Keratinocyte (primary cell): ENCODE measurements at regions not wholly inside any gene's neighbourhood (a gene's known extent, or its start where the extent isn't known, plus 50 kb on each side); places are given as distances from the start of the nearest gene placed in this dataset.
A peak's percentile ranks its signal among the peaks of the same experiment; 100 is the strongest.

Experiments
- DNase-seq: peaks from one replicate; pipeline ENCODE4 v3.0.0-alpha.2; 2011; ENCODE audit warnings: low read depth, missing footprints, low spot score
- FAIRE-seq: peaks from 2 replicates; lab custom pipeline; 2011; peaks lifted over from hg19 to GRCh38; lab: Jason Lieb, UNC
- H2AFZ ChIP-seq: 2 replicates; pipeline ENCODE4 v1.6.0; 2012; ENCODE audit warnings: low read length, control low read depth, inconsistent platforms; ENCODE audit not compliant: control insufficient read depth
- H3K27ac ChIP-seq: 2 replicates; pipeline ENCODE4 v1.5.1; 2011; ENCODE audit warnings: low read length; ENCODE audit not compliant: control insufficient read depth, insufficient read depth
- H3K27me3 ChIP-seq: 3 replicates; pipeline ENCODE4 v1.6.0; 2011; ENCODE audit warnings: low read length; ENCODE audit not compliant: control insufficient read depth, insufficient read depth; ENCODE audit errors: extremely low read depth
- H3K36me3 ChIP-seq, 2 experiments: 2 replicates in 1 of 2; 3 replicates in 1 of 2; pipeline ENCODE4 v1.5.1; 2011; ENCODE audit warnings: low read length in 2 of 2, mild to moderate bottlenecking in 1 of 2; ENCODE audit not compliant: control insufficient read depth in 2 of 2, insufficient read depth in 2 of 2; ENCODE audit errors: extremely low read depth in 1 of 2
- H3K4me1 ChIP-seq: 3 replicates; pipeline ENCODE4 v1.5.1; 2011; ENCODE audit warnings: low read length; ENCODE audit not compliant: control insufficient read depth, insufficient read depth; ENCODE audit errors: extremely low read depth
- H3K4me2 ChIP-seq: 3 replicates; pipeline ENCODE4 v1.6.0; 2011; ENCODE audit warnings: low read depth, low read length; ENCODE audit not compliant: control insufficient read depth, insufficient read depth; ENCODE audit errors: extremely low read depth
- H3K4me3 ChIP-seq, 3 experiments: fragments of 200-600 bp in 1 of 3; sonication (generic) in 1 of 3; 2 replicates in 2 of 3; 3 replicates in 1 of 3; pipeline ENCODE4 v1.5.1; 2011 to 2016; ENCODE audit warnings: low read length in 3 of 3, mild to moderate bottlenecking in 3 of 3, control low read depth in 2 of 3, inconsistent platforms in 1 of 3, low read depth in 1 of 3, mixed read lengths in 1 of 3, mixed run types in 1 of 3, moderate library complexity in 1 of 3; ENCODE audit not compliant: control insufficient read depth in 2 of 3, insufficient read depth in 2 of 3; ENCODE audit errors: extremely low read depth in 1 of 3
- H3K79me2 ChIP-seq: 2 replicates; pipeline ENCODE4 v1.6.0; 2012; ENCODE audit warnings: low read length; ENCODE audit not compliant: control insufficient read depth, insufficient read depth
- H3K9ac ChIP-seq: 3 replicates; pipeline ENCODE4 v1.6.0; 2011; ENCODE audit warnings: low read length; ENCODE audit not compliant: control insufficient read depth, insufficient read depth; ENCODE audit errors: extremely low read depth
- H3K9me1 ChIP-seq: 3 replicates; pipeline ENCODE4 v1.6.0; 2011; ENCODE audit warnings: low read length; ENCODE audit not compliant: control insufficient read depth, insufficient read depth; ENCODE audit errors: extremely low read depth
- H3K9me3 ChIP-seq: 2 replicates; pipeline ENCODE4 v1.5.1; 2012; ENCODE audit warnings: low read depth, low read length; ENCODE audit not compliant: control insufficient read depth
- H4K20me1 ChIP-seq: 3 replicates; pipeline ENCODE4 v1.6.0; 2011; ENCODE audit warnings: low read length; ENCODE audit not compliant: control insufficient read depth, insufficient read depth; ENCODE audit errors: extremely low read depth
- EZH2 ChIP-seq: IDR thresholded peaks from one replicate; pipeline ENCODE4 v1.6.1; 2012; ENCODE audit warnings: inconsistent platforms, mild to moderate bottlenecking, low read length, moderate library complexity
- dilution Hi-C: fragments of 300-500 bp; cut with MboI; formaldehyde crosslinking; loops from one replicate; pipeline ENCODE4 v1.7.0; 2020; ENCODE audit warnings: low sequenced_read_pairs; ENCODE audit not compliant: extremely low pct_ligation_motif_present
- TF ChIP-seq, protein P1 (sequence below), 3 experiments: IDR thresholded peaks in 1 of 3; conservative IDR thresholded peaks in 1 of 3; optimal IDR thresholded peaks in 1 of 3; 2 replicates in 2 of 3; 3 replicates in 1 of 3; pipeline versions ENCODE3 to v1.5.1; 2011; ENCODE audit warnings: low read length in 3 of 3, mild to moderate bottlenecking in 3 of 3, moderate library complexity in 2 of 3, control low read depth in 1 of 3, inconsistent platforms in 1 of 3; ENCODE audit not compliant: insufficient read depth in 2 of 3; ENCODE audit errors: extremely low read depth in 1 of 3

DNA sequence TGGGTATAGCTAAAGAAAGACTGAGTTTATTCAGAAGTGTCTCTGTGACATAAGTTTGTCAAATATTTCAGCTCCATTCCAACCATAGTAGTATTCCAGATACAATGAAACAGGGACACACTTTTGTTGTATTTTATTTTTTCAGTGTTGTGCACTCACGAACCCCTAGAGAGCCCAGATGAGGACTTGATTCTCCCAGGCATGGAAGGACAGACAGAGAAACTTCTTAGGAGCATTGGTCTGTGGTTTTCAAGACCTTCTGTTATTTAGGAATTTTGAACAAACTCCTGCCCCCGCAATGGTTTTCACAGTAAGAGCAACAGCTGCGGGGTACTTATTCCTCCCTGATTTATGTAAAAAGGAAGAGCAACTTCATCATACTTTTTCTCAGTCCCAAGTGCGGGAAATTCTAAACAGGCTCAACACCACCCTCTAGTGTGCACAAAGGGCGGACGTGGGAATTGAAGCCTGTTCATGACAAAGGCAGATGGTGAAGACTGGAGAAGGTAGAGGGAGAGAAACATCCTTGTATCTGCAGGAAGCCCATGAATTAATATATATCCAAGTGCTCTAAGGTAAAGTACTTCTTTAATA is 147.6 kb downstream of the PAH start:
- H3K4me3 ChIP-seq = no peak overlapping the region
- no peaks in the 10 kb centered on the region for H3K79me2 ChIP-seq
- no peak for FAIRE-seq
- H3K9me1 ChIP-seq = no peaks in the 10 kb centered on the region
- H2AFZ ChIP-seq = no peak overlapping the region
- H3K36me3 ChIP-seq = no peaks in the 10 kb centered on the region
- H3K27me3 ChIP-seq = no peaks in the 10 kb centered on the region
- H3K4me2 ChIP-seq = no peak overlapping the region
- H3K9ac ChIP-seq = no peak overlapping the region
- no peak for DNase-seq
- H3K27ac ChIP-seq = no peak overlapping the region
- H4K20me1 ChIP-seq = no peaks in the 10 kb centered on the region
- dilution Hi-C loops = no loop called here
- no peaks in the 10 kb centered on the region for H3K4me1 ChIP-seq
- no peaks in the 10 kb centered on the region for H3K9me3 ChIP-seq
- TF ChIP-seq, protein P1, sequence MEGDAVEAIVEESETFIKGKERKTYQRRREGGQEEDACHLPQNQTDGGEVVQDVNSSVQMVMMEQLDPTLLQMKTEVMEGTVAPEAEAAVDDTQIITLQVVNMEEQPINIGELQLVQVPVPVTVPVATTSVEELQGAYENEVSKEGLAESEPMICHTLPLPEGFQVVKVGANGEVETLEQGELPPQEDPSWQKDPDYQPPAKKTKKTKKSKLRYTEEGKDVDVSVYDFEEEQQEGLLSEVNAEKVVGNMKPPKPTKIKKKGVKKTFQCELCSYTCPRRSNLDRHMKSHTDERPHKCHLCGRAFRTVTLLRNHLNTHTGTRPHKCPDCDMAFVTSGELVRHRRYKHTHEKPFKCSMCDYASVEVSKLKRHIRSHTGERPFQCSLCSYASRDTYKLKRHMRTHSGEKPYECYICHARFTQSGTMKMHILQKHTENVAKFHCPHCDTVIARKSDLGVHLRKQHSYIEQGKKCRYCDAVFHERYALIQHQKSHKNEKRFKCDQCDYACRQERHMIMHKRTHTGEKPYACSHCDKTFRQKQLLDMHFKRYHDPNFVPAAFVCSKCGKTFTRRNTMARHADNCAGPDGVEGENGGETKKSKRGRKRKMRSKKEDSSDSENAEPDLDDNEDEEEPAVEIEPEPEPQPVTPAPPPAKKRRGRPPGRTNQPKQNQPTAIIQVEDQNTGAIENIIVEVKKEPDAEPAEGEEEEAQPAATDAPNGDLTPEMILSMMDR (optimal IDR thresholded peaks at IDR 0.05 in 1 of 3, IDR thresholded peaks at IDR 0.05 in 1 of 3, conservative IDR thresholded peaks at IDR 0.05 in 1 of 3; ENCODE audit: extremely low read depth in 1 of 3, insufficient read depth in 2 of 3, low read length in 3 of 3) = peak; percentile 62 to 65 (median 65)
- TF ChIP-seq EZH2 = no peak

DNA sequence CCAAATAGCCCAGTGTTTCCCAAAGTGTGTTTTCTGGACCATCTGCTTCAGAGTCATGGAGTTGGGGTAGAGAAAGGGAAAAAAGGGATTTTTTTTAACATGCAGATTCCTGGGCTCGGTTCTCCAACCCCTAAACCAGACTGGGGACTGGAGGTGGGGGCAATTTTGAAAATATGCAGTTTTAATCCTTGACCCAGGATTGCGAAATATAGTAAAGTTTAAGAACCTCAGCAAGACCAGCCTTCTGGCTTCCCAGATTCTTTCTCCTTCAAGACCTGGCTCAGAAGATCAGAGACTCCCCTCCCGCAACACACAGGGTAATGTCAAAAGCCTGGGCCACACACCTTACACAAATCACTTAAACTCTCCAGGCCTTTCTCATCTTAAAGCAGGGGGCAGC is 150.1 kb downstream of the PAH start:
- no peak overlapping the region for H3K9ac ChIP-seq
- dilution Hi-C loops = no loop called here
- no peaks in the 10 kb centered on the region for H3K4me1 ChIP-seq
- no peaks in the 10 kb centered on the region for H3K79me2 ChIP-seq
- no peaks in the 10 kb centered on the region for H3K9me3 ChIP-seq
- no peak overlapping the region for H3K4me2 ChIP-seq
- H3K36me3 ChIP-seq = no peaks in the 10 kb centered on the region
- no peaks in the 10 kb centered on the region for H4K20me1 ChIP-seq
- H3K27ac ChIP-seq = no peak overlapping the region
- no peaks in the 10 kb centered on the region for H3K27me3 ChIP-seq
- FAIRE-seq = no peak
- no peaks in the 10 kb centered on the region for H3K9me1 ChIP-seq
- no peak overlapping the region for H3K4me3 ChIP-seq
- TF ChIP-seq, protein P1 (optimal IDR thresholded peaks at IDR 0.05 in 1 of 3, IDR thresholded peaks at IDR 0.05 in 1 of 3, conservative IDR thresholded peaks at IDR 0.05 in 1 of 3; ENCODE audit: extremely low read depth in 1 of 3, insufficient read depth in 2 of 3, low read length in 3 of 3) = no peak
- no peak for TF ChIP-seq EZH2
- no peak for DNase-seq
- H2AFZ ChIP-seq = no peak overlapping the region
